Urothelium cell line (cell line): ENCODE measurements at regions not wholly inside any gene's neighbourhood (a gene's known extent, or its start where the extent isn't known, plus 50 kb on each side); places are given as distances from the start of the nearest gene placed in this dataset.
"Not testable (repeated sequence)": the region's sequence is repeated elsewhere in the genome, so short reads cannot be mapped to it uniquely, and the experiment has no call there.

ENCODE experiments used
- DNase-seq: peaks from one replicate; pipeline ENCODE4 v3.0.0; 2011; ENCODE audit warnings: low spot score, mixed read lengths
- FAIRE-seq: peaks from 2 replicates; lab custom pipeline; 2011; peaks lifted over from hg19 to GRCh38; lab: Jason Lieb, UNC

DNA sequence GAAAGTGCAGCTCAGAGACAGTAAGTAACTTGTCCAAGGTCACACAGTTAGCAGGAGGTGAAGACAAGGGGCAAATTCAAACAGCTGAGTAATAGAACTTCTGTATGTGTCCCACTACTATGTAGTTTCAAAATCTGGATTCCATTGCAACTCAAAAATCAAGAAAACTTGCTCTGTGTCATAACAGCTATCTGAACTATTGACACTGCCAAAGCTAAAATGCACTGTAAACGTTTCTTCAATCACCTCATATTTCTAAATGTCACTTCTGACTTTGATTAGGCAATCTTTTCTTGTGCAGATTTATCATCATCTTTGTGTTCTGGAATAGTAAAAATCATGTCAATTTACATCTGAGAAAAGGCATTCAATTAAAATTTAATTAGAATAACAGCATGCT lies 957.6 kb downstream of the MRPL39 start:
- no peak for DNase-seq

DNA sequence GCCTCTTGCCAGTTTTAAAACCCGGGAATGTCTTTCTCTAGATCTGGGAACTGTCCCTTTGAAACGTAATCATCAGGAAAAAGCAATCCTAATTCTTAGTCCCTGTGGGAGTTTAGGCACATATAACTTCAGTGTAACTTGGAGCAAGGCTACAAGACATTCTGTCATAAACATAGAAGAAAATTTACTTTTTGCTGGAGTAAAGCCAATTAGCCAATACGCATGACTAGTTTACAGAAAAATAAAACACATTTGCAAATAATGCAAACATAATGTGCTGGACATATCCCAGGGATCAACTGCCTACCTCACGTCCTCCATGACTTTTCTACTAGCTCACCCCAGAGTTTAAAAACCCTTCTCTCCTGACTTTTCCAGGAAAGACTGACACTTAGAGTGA lies 970.6 kb downstream of the MRPL39 start:
- no peak for DNase-seq
- FAIRE-seq: no peak

More for the DNA sequence above, 957.6 kb downstream of the MRPL39 start:
- no peak for FAIRE-seq

- no peak for FAIRE-seq
- DNase-seq: no peak
These were observed 972.5 kb downstream of the MRPL39 start for GRCh38 chr21:24634749-24635148.

DNA sequence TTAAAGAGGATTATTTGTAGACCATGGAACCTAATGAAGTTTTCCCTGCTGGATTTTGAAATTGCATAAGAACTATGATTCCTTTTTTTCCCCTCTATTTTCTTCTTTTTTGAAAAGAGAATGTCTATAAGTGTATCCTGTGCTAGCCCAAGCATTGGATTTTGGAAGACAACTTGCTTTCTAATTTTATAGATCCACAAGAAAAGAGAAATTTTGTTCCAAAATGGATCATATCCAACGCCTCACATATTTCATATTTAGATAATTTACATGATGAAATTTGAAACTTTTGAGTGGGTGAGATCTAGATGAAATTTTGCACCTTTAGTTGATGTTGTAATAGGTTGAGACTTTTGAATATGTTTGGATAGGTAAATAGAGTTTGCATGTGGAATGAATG lies 978.7 kb downstream of the MRPL39 start:
- FAIRE-seq: no peak
- DNase-seq: no peak

- no peak for FAIRE-seq
These were observed 979.2 kb downstream of the MRPL39 start for GRCh38 chr21:24628046-24628445.

GRCh38 chr21:24617819-24618218 lies 989.5 kb downstream of the MRPL39 start:
- no peak for FAIRE-seq

More at GRCh38 chr21:24628046-24628445, 979.2 kb downstream of the MRPL39 start:
- DNase-seq: no peak

DNA sequence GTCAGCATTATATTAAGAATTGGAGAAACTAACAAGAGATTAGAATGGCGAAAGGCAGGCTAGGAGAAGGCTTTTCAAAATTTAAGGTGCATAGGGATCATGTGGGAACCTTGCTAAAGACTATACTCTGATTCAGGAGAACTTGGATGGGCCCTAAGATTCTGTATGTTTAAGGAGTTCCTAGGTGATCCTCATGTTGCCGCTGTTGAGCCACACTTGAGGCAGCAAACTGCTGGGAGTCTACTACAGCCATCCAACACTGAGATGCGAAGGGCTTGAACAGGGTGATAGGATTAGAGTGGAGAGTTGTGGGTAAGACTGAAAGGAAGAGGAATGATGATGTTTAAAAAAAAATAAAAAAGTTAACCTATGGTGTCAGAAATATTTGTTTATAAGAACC lies 1013.2 kb downstream of the MRPL39 start:
- FAIRE-seq (no peak), DNase-seq (no peak)

More at GRCh38 chr21:24617819-24618218, 989.5 kb downstream of the MRPL39 start:
- no peak for DNase-seq

- DNase-seq (no peak), FAIRE-seq (no peak)
These were observed 1017.0 kb downstream of the MRPL39 start for GRCh38 chr21:24590261-24590660.

DNA sequence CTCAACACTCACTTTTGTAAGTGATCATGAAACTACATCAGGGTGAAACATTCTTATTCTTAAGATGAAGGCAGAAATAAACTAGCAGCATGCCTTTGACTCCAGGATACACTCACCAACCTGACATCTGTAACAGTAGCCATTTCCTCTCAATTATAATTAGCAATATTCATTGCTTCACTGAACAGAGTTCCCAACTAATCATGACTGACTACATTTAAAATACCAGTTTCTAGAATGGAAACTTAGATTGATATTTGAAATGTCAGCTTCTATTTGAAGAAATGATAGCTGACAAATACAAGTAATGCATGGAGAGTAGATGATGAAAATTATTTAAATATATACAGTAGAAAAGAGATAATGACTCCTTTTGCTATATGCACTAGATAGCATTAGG lies 1023.8 kb downstream of the MRPL39 start:
- no peak for FAIRE-seq
- DNase-seq: no peak

GRCh38 chr21:24577301-24577700 lies 1030.0 kb downstream of the MRPL39 start:
- no peak for DNase-seq
- no peak for FAIRE-seq

DNA sequence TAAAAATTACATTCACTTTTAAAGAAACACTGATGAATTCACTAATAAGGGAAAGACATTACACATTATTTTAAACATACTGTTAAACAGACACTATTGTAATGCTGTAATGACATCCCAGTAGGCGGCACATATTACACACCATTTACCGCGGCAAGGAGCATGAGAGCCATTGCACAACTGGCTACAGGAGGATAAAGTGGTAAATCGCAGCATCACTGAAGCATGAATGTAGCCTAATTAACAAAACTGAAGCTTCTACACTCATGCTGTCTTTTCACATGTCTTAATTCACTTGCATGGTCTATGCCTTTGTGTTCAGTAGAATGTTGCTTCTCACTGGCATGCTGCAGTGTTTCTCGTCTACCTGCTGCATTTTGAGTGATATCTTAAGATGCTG lies 1046.0 kb downstream of the MRPL39 start:
- DNase-seq: no peak
- no peak for FAIRE-seq

- FAIRE-seq: no peak
- no peak for DNase-seq
These were observed 1054.8 kb downstream of the MRPL39 start for GRCh38 chr21:24552491-24552890.

DNA sequence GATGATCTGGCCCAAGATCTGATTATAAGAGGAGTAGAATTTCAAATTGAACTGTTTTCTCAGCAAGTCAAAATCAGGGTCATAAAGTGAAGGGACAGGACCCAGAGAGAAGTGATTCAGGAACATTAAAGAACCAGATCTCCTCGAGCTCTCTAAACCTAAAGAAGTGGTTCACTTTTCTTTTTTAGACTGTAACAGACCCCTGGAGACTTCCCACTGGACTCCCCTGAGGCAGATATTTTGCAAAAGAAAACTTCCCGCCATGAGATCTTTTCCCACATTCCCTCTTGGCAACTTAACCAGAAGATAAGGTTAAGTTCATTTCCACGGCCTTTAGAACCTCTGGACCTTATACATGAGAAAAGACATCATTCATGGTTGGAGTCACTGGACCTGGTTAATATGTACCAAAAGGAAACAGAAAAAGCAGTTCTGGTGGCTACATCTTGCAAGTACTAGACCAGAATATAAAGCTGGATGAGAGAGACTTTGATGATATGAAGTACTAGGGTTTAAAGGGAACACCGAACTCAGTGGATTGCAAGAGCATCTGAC lies 1061.4 kb downstream of the MRPL39 start:
- no peak for FAIRE-seq
- DNase-seq: no peak

GRCh38 chr21:24514081-24514733 lies 1093.1 kb downstream of the MRPL39 start:
- DNase-seq (no peak), FAIRE-seq (no peak)

- FAIRE-seq (no peak), DNase-seq (no peak)
These were observed 1098.2 kb downstream of the MRPL39 start for GRCh38 chr21:24509131-24509530.

- DNase-seq: no peak
- no peak for FAIRE-seq
These were observed 1120.3 kb downstream of the MRPL39 start for GRCh38 chr21:24486973-24487372.

GRCh38 chr21:24483361-24483760 lies 1123.9 kb downstream of the MRPL39 start:
- not testable (repeated sequence) for FAIRE-seq, DNase-seq

- DNase-seq (no peak), FAIRE-seq (no peak)
These were observed 1136.4 kb downstream of the MRPL39 start for GRCh38 chr21:24470852-24471251.

DNA sequence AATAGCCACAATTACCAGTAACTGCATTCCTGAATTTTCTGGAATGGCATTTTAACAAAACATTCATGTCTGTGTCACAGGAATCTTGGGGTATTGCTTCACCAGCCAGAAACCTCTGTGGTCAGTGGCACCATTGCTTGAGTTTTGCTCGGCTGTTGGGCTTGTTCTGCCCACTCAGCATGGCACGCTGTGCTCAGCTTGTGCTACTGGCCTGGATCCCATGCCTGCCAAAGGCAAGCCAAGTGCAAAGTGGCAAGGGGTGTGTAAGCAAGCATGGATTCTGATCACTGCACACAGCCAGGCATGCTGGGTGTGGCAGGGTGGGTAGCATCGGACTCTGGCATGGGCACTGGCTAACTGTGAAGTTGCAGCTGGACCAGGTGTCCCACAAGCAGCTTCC lies 1150.9 kb downstream of the MRPL39 start:
- DNase-seq (no peak), FAIRE-seq (no peak)

- FAIRE-seq: no peak
- no peak for DNase-seq
These were observed 1157.2 kb downstream of the MRPL39 start for GRCh38 chr21:24450119-24450518.

GRCh38 chr21:24445517-24445916 lies 1161.8 kb downstream of the MRPL39 start:
- DNase-seq (no peak), FAIRE-seq (no peak)

DNA sequence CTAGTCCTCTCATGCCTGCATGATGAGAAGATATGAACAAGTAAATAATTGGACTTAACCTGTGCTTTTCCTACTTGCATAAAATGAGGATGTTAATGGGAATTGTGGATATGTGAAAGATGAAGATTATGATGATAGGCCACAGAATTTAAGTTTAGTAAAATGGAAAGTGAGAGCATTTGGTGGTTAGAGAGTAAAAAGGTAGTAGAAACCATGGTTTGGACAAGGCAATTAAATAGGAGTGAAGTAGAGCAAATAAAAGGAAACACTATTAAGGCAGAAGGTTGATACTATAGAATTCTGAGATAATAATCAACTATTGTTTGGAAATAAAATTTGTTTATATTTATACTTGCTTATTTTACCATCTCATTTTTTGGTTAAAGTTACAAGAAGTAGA lies 1162.5 kb downstream of the MRPL39 start:
- FAIRE-seq (no peak), DNase-seq (no peak)

- FAIRE-seq (no peak), DNase-seq (no peak)
These were observed 1171.0 kb downstream of the MRPL39 start for GRCh38 chr21:24436236-24436635.
